KG1 (cell line): ENCODE measurements at regions not wholly inside any gene's neighbourhood (a gene's known extent, or its start where the extent isn't known, plus 50 kb on each side); places are given as distances from the start of the nearest gene placed in this dataset.
"Not testable (repeated sequence)": the region's sequence is repeated elsewhere in the genome, so short reads cannot be mapped to it uniquely, and the experiment has no call there.

Experiments used
- DNase-seq: peaks from one replicate; lab custom pipeline; 2025; lab: John Stamatoyannopoulos, UW

- no peak for DNase-seq
These were observed 181.6 kb upstream of the TLE4 start for GRCh38 chr9:79390077-79390698.

- no peak for DNase-seq
These were observed 180.7 kb upstream of the TLE4 start for GRCh38 chr9:79390781-79391770.

- no peak for DNase-seq
These were observed 176.5 kb upstream of the TLE4 start for GRCh38 chr9:79395228-79395627.

GRCh38 chr9:79395755-79396154 lies 176.0 kb upstream of the TLE4 start:
- DNase-seq: no peak

- no peak for DNase-seq
These were observed 175.6 kb upstream of the TLE4 start for GRCh38 chr9:79396168-79396567.

- no peak for DNase-seq
These were observed 168.3 kb upstream of the TLE4 start for GRCh38 chr9:79403495-79403894.

GRCh38 chr9:79408200-79408599 lies 163.6 kb upstream of the TLE4 start:
- DNase-seq: no peak

- DNase-seq: no peak
These were observed 163.1 kb upstream of the TLE4 start for GRCh38 chr9:79408617-79409016.

GRCh38 chr9:79409182-79409823 lies 162.5 kb upstream of the TLE4 start:
- DNase-seq: no peak

GRCh38 chr9:79425840-79426239 lies 145.9 kb upstream of the TLE4 start:
- DNase-seq: no peak

GRCh38 chr9:79428422-79428821 lies 143.3 kb upstream of the TLE4 start:
- DNase-seq: no peak

- DNase-seq: no peak
These were observed 141.1 kb upstream of the TLE4 start for GRCh38 chr9:79430619-79431018.

GRCh38 chr9:79431019-79431679 lies 140.6 kb upstream of the TLE4 start:
- no peak for DNase-seq

- no peak for DNase-seq
These were observed 139.3 kb upstream of the TLE4 start for GRCh38 chr9:79432485-79432884.

GRCh38 chr9:79433703-79434102 lies 138.1 kb upstream of the TLE4 start:
- DNase-seq: no peak

- DNase-seq: not testable (repeated sequence)
These were observed 132.5 kb upstream of the TLE4 start for GRCh38 chr9:79439221-79439620.

- no peak for DNase-seq
These were observed 125.0 kb upstream of the TLE4 start for GRCh38 chr9:79446523-79447307.

GRCh38 chr9:79447308-79447605 lies 124.5 kb upstream of the TLE4 start:
- DNase-seq: no peak

GRCh38 chr9:79447762-79448161 lies 124.0 kb upstream of the TLE4 start:
- no peak for DNase-seq

- DNase-seq: no peak
These were observed 119.5 kb upstream of the TLE4 start for GRCh38 chr9:79452265-79452664.

GRCh38 chr9:79461712-79462111 lies 110.1 kb upstream of the TLE4 start:
- no peak for DNase-seq

- DNase-seq: no peak
These were observed 106.6 kb upstream of the TLE4 start for GRCh38 chr9:79465156-79465555.
